ENCODE measurements at regions not wholly inside any gene's neighbourhood (a gene's known extent, or its start where the extent isn't known, plus 50 kb on each side); places are given as distances from the start of the nearest gene placed in this dataset.

- TF ChIP-seq, protein P1, sequence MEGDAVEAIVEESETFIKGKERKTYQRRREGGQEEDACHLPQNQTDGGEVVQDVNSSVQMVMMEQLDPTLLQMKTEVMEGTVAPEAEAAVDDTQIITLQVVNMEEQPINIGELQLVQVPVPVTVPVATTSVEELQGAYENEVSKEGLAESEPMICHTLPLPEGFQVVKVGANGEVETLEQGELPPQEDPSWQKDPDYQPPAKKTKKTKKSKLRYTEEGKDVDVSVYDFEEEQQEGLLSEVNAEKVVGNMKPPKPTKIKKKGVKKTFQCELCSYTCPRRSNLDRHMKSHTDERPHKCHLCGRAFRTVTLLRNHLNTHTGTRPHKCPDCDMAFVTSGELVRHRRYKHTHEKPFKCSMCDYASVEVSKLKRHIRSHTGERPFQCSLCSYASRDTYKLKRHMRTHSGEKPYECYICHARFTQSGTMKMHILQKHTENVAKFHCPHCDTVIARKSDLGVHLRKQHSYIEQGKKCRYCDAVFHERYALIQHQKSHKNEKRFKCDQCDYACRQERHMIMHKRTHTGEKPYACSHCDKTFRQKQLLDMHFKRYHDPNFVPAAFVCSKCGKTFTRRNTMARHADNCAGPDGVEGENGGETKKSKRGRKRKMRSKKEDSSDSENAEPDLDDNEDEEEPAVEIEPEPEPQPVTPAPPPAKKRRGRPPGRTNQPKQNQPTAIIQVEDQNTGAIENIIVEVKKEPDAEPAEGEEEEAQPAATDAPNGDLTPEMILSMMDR (conservative IDR thresholded peaks at IDR 0.05; ENCODE audit: low read depth, low read length), result no peak
- TF ChIP-seq POLR2A (IDR thresholded peaks at IDR 0.05; ENCODE audit: low read depth, low read length) (no peak), CEBPB (IDR thresholded peaks at IDR 0.05; ENCODE audit: low read depth, low read length) (no peak), BHLHE40 (IDR thresholded peaks at IDR 0.05; ENCODE audit: low read depth, low read length) (no peak), RFX5 (IDR thresholded peaks at IDR 0.05; ENCODE audit: low read depth, low read length) (no peak), MXI1 (IDR thresholded peaks at IDR 0.05; ENCODE audit: borderline replicate concordance, low read depth, low read length) (no peak), RAD21 (IDR thresholded peaks at IDR 0.05; ENCODE audit: low read length) (no peak), RCOR1 (IDR thresholded peaks at IDR 0.05; ENCODE audit: insufficient replicate concordance, low read length) (no peak), FOS (IDR thresholded peaks at IDR 0.05; ENCODE audit: low read depth, low read length) (no peak), USF2 (IDR thresholded peaks at IDR 0.05; ENCODE audit: low read depth, low read length) (no peak), NFE2L2 (IDR thresholded peaks at IDR 0.05; ENCODE audit: low read depth, low read length) (no peak), SMC3 (IDR thresholded peaks at IDR 0.05; ENCODE audit: low read depth, low read length) (no peak)
These were observed 62.3 kb upstream of the CD99 start for GRCh38 chrX:2628751-2629315.
